WERI-Rb-1 (cell line): ENCODE measurements at regions not wholly inside any gene's neighbourhood (a gene's known extent, or its start where the extent isn't known, plus 50 kb on each side); places are given as distances from the start of the nearest gene placed in this dataset.

ENCODE experiments used
- DNase-seq: peaks from one replicate; pipeline ENCODE4 v3.0.0-alpha.2; 2020
- H3K27ac ChIP-seq: fragments of 250-450 bp; sonication (Bioruptor Pico); 2 replicates; pipeline ENCODE4 v1.5.1; 2020; ENCODE audit warnings: mild to moderate bottlenecking, moderate library complexity
- H3K27me3 ChIP-seq: fragments of 250-450 bp; sonication (Bioruptor Pico); 2 replicates; pipeline ENCODE4 v1.5.1; 2021; ENCODE audit warnings: mild to moderate bottlenecking, low read depth, moderate library complexity; ENCODE audit not compliant: insufficient read depth, severe bottlenecking
- H3K36me3 ChIP-seq: fragments of 250-450 bp; sonication (Bioruptor Pico); 2 replicates; pipeline ENCODE4 v1.5.1; 2020; ENCODE audit warnings: mild to moderate bottlenecking, moderate library complexity
- H3K4me3 ChIP-seq: 2 replicates; pipeline ENCODE4 v1.5.1; 2011; ENCODE audit warnings: low read depth, mild to moderate bottlenecking, control low read depth, low read length
- H3K9me3 ChIP-seq: fragments of 250-450 bp; sonication (Bioruptor Pico); 2 replicates; pipeline ENCODE4 v1.5.1; 2021; ENCODE audit warnings: mild to moderate bottlenecking, moderate library complexity; ENCODE audit not compliant: severe bottlenecking
- TF ChIP-seq, protein P1 (sequence below): IDR thresholded peaks from 2 replicates; pipeline ENCODE4 v1.5.1; 2011; ENCODE audit warnings: low read depth, mild to moderate bottlenecking, control low read depth, inconsistent platforms, low read length

DNA sequence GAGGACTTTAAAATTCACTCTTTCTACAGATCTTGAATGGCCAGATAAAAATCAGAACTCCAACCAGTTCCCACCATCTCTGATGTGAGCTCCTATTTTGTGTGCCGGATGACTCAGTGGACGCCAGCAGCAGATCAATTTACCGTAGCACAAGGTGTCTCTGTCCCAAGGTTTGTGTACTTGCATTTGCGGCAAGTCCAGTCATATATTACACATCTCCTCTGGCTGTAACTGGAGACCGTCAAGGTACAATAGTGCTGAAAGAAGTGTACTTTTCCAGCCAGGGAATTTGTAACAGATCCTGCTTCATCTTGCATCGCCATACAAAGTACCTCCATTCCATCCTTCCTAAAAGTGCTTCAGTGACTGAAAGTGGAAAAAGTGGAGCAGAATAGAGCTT lies 108.2 kb upstream of the SORBS2 start:
- Histone ChIP-seq H3K36me3 (no peaks in the 10 kb centered on the region), H3K27me3 (no peaks in the 10 kb centered on the region), H3K9me3 (peaks cover 4% of the 10 kb centered on the region), H3K27ac (no peak overlapping the region), H3K4me3 (no peak overlapping the region)
- no peak for DNase-seq
- TF ChIP-seq, protein P1, sequence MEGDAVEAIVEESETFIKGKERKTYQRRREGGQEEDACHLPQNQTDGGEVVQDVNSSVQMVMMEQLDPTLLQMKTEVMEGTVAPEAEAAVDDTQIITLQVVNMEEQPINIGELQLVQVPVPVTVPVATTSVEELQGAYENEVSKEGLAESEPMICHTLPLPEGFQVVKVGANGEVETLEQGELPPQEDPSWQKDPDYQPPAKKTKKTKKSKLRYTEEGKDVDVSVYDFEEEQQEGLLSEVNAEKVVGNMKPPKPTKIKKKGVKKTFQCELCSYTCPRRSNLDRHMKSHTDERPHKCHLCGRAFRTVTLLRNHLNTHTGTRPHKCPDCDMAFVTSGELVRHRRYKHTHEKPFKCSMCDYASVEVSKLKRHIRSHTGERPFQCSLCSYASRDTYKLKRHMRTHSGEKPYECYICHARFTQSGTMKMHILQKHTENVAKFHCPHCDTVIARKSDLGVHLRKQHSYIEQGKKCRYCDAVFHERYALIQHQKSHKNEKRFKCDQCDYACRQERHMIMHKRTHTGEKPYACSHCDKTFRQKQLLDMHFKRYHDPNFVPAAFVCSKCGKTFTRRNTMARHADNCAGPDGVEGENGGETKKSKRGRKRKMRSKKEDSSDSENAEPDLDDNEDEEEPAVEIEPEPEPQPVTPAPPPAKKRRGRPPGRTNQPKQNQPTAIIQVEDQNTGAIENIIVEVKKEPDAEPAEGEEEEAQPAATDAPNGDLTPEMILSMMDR, result no peak

DNA sequence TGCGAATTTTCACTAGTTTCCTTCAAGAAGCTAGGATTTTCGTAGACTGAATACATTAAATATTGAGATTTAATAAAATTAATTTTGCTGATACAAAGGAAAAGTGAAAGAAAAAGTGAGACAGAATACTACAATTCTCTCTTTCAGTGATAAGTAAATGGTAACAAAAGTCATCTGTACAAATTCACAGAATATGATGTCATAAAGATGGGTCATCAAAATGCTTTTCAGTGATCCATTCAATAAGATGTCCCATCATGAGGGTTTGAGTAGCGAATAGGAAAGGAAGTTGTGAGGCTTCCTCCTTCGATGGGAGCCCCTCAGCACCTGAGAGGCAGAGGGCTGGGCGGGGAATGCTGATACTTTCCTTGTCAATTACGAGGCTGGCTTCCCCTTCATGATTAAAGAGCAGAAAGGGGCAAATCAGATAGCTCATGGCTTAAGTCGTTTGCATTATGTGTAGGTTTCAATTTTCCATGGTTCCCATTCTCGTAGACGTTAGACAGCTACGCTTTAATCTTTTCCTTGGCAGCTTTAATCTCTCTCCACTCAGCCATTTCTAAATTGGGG lies 108.8 kb upstream of the SORBS2 start:
- H3K27ac ChIP-seq, result no peak overlapping the region
- H3K27me3 ChIP-seq, result no peaks in the 10 kb centered on the region

DNA sequence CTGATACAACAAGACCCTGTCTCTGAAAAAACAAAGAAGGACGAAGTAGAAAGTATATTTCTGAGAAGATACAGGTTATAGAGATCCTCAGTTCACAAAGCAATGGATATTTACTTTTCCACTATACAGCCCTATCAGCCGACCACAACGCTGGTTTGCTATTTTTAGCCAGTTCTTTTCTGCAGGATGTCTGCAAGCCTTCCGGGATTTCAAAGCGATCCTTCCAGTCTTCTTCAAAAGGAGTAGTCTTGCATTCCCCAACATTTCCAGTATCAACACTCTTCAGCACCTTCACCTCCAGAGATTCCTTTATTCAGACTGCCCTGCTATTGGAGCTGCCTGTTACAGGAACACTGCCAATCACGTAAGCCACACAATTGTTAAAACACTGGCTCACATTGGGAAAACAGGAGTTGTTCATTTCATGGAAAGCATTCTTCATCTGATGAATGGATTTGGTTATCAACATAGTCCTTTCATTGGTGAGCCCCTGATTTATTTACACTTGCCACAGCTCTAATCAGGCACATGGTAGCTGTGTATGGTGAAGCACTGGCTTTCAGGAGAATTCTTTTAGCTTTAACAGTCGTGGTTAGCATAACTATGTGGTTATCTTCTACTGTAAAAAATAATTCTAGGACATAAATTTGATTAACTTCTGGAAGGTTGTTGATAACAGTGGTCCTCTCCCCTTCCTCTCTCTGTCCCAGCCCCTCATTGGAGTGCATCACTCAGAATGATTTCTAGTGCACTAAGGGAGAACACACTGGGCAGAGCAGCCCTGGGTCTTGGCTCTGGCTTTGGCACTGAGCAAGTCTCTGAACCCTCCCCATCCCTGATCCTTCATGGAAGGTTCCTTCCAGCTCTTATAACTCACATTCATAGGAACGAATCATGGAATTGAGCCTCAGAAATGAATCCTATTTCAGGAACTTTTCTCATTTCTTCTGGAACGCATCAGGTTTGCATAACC lies 109.9 kb upstream of the SORBS2 start:
- no peak for DNase-seq
- no peak overlapping the region for H3K27ac ChIP-seq
- H3K9me3 ChIP-seq, result peaks cover 4% of the 10 kb centered on the region
- no peaks in the 10 kb centered on the region for H3K36me3 ChIP-seq
- H3K27me3 ChIP-seq, result no peaks in the 10 kb centered on the region
- H3K4me3 ChIP-seq, result peak overlapping the region; percentile 27
- TF ChIP-seq, protein P1, result no peak

More for the DNA sequence above, 108.8 kb upstream of the SORBS2 start:
- Histone ChIP-seq H3K36me3 (no peaks in the 10 kb centered on the region), H3K9me3 (peaks cover 4% of the 10 kb centered on the region), H3K4me3 (peak overlapping the region; percentile 27)
- TF ChIP-seq, protein P1, result no peak
- peak; percentile 74 for DNase-seq

DNA sequence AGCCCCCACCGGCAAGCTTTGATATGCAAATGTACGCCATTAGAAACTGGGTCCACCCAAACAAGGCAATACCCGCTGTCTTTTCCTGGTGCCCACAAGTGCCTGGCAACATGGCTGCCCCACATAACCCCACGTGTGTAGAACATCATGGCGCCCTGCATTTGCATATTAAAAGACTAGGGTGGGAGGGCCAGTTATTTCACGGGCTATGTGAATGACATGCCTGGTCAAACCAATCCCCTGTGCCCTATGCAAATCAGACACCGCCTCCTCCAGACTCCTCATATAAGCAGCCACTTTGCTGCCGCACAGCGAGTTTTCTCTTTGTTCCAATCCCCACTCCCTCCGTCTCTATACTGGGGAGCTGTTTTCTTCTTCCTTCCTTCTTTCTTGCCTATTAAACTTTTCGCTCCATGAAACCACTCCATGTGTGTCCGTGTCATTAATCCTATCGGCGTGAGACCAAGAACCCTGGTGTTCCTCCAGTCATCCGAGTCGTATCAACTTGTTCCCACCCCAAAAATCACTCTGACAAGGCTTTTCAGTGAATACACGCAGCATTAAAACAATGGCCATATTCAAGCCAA lies 112.6 kb upstream of the SORBS2 start:
- DNase-seq, result no peak
- Histone ChIP-seq H3K27me3 (no peaks in the 10 kb centered on the region), H3K4me3 (no peak overlapping the region), H3K27ac (no peak overlapping the region), H3K9me3 (peaks cover 4% of the 10 kb centered on the region), H3K36me3 (no peaks in the 10 kb centered on the region)
- TF ChIP-seq, protein P1, result no peak

DNA sequence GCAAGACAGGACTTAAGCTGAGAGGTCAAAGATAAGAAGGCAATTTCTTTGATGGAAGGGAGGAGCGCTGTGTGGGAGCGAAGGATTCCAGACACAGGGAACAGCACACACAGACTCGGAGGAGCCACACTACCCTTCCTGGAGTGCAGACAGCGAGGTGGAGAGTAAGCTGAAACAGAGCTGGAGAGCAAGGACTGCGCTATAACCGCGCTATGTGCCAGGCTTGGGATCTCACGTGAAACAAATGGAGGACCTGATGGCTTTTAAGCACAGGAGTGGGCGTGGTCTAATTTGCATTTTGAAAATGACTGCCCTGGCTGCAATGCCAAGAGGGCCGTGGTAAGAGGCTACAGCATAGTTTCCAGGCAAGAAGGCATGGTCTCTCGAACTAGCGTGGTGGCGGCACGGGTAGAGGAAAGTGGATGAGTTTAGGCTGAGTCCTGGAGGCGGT lies 113.9 kb upstream of the SORBS2 start:
- peak; percentile 86 for DNase-seq
- TF ChIP-seq, protein P1, result 0 out of 2 replicates have a peak, but pooled peaks have one; percentile 2
- Histone ChIP-seq H3K36me3 (no peaks in the 10 kb centered on the region), H3K4me3 (peak overlapping the region; percentile 53), H3K9me3 (peaks cover 4% of the 10 kb centered on the region), H3K27me3 (no peaks in the 10 kb centered on the region), H3K27ac (peak overlapping the region; percentile 56)
